CD4-positive, alpha-beta T cell (primary cell): ENCODE measurements at regions not wholly inside any gene's neighbourhood (a gene's known extent, or its start where the extent isn't known, plus 50 kb on each side); places are given as distances from the start of the nearest gene placed in this dataset.

Source experiments
- ATAC-seq: fragments of 200-7000 bp; cut with Tn5 transposase; one replicate; pipeline ENCODE4 v1.10.0; 2022; ENCODE audit warnings: mild to moderate bottlenecking; ENCODE audit not compliant: poor library complexity
- CTCF ChIA-PET: fragments of 350-600 bp; sonication (Branson Sonifier 250); formaldehyde crosslinking; loops from one replicate; lab custom pipeline; 2021; ENCODE audit warnings: antibody characterized with exemption, inconsistent platforms; lab: Charles Lee
- POLR2A ChIA-PET: fragments of 350-600 bp; sonication (Branson Sonifier 250); formaldehyde crosslinking; loops from one replicate; lab custom pipeline; 2021; ENCODE audit warnings: antibody characterized with exemption, inconsistent platforms; lab: Charles Lee
- DNase-seq, 14 experiments: peaks; one replicate each; pipeline ENCODE4 v3.0.0-alpha.2; 2013 to 2020; ENCODE audit warnings: mixed read lengths in 2 of 14
- H3K27ac ChIP-seq, 2 donors: one replicate each; pipeline versions ENCODE4 v1.5.1 to v1.7.0; 2013; ENCODE audit warnings: low read length in 2 of 2, low read depth in 1 of 2, mild to moderate bottlenecking in 1 of 2
- H3K27me3 ChIP-seq, 2 experiments: 1 replicate in 1 of 2; 2 replicates in 1 of 2; pipeline versions ENCODE4 v1.6.1 to v1.7.0; 2013; ENCODE audit warnings: low read length in 2 of 2, control low read depth in 1 of 2, mild to moderate bottlenecking in 1 of 2, moderate library complexity in 1 of 2; ENCODE audit not compliant: insufficient read depth in 2 of 2, control insufficient read depth in 1 of 2
- H3K36me3 ChIP-seq: one replicate; pipeline ENCODE4 v1.6.1; 2013; ENCODE audit warnings: low read length, control low read depth; ENCODE audit not compliant: insufficient read depth
- H3K4me1 ChIP-seq: one replicate; pipeline ENCODE4 v1.6.1; 2013; ENCODE audit warnings: low read length, control low read depth; ENCODE audit not compliant: insufficient read depth
- H3K4me3 ChIP-seq: one replicate; pipeline ENCODE4 v1.5.1; 2013; ENCODE audit warnings: mild to moderate bottlenecking, low read length, moderate library complexity
- H3K9me3 ChIP-seq, 2 experiments: 1 replicate in 1 of 2; 2 replicates in 1 of 2; pipeline versions ENCODE4 v1.6.1 to v1.7.0; 2013; ENCODE audit warnings: low read length in 2 of 2, mild to moderate bottlenecking in 2 of 2, control low read depth in 1 of 2, moderate library complexity in 1 of 2; ENCODE audit not compliant: control insufficient read depth in 1 of 2, insufficient read depth in 1 of 2
- H3K27ac Mint-ChIP-seq: one replicate; pipeline ENCODE4 v1.8.0; 2020; ENCODE audit warnings: mixed read lengths
- H3K27me3 Mint-ChIP-seq: one replicate; pipeline ENCODE4 v1.8.0; 2021; ENCODE audit warnings: mixed read lengths
- H3K36me3 Mint-ChIP-seq: one replicate; pipeline ENCODE4 v1.8.0; 2021; ENCODE audit warnings: low read depth, mixed read lengths
- H3K4me1 Mint-ChIP-seq: one replicate; pipeline ENCODE4 v1.8.0; 2021; ENCODE audit warnings: low read depth, mixed read lengths
- H3K4me3 Mint-ChIP-seq: one replicate; pipeline ENCODE4 v1.8.0; 2020; ENCODE audit warnings: mild to moderate bottlenecking, mixed read lengths
- H3K9me3 Mint-ChIP-seq: one replicate; pipeline ENCODE4 v1.8.0; 2020; ENCODE audit warnings: mixed read lengths
- intact Hi-C, 2 experiments: fragments of 100-400 bp; cut with DNase I in 1 of 2; cut with micrococcal nuclease in 1 of 2; formaldehyde crosslinking; loops; one replicate each; pipeline versions ENCODE4 v1.15.1 to v1.9.0; 2023 to 2025; cut with DNase I, micrococcal nuclease
- TF ChIP-seq, protein P1 (sequence below): fragments of 200-600 bp; IDR thresholded peaks from one replicate; pipeline ENCODE4 v1.8.0; 2022; ENCODE audit warnings: antibody characterized with exemption, mild to moderate bottlenecking

DNA sequence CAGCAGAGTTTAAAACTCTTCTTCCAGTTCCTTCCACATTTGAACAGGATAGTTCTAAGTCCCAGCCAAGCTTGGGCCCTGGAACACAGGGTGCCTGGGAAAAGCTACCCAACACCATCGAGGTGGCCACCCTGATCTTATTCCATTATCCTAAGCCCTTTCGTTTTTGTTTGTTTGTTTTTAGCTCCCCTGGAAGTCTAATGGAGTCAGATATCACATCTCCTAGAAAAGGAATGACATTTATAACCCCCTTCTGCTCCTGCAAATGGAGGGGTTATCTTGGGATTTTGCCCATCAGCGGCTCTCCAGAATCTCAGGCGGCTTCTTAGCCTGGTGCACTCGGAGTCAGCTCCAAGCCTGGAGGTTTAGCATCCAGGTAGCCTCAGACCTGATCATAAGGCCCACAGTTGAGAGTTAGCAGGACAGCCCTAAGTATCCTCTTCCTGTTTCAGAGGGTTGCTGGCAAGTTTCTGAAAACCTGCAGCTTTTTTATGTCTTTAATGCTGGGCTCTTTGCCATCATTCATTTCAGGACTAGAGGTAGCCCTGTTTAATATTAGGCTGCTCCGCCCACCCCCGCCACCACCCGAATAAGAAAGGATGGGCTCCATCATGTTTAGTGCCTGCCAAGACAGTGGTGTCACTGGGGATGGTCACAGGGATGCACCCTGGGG, 230.0 kb upstream of the LNX1 start:
- Histone ChIP-seq H3K9me3 (no peaks in the 10 kb centered on the region), H3K4me3 (no peak overlapping the region), H3K27ac (no peak overlapping the region), H3K4me1 (no peaks in the 10 kb centered on the region), H3K36me3 (no peaks in the 10 kb centered on the region), H3K27me3 (no peaks in the 10 kb centered on the region)
- TF ChIP-seq, protein P1, sequence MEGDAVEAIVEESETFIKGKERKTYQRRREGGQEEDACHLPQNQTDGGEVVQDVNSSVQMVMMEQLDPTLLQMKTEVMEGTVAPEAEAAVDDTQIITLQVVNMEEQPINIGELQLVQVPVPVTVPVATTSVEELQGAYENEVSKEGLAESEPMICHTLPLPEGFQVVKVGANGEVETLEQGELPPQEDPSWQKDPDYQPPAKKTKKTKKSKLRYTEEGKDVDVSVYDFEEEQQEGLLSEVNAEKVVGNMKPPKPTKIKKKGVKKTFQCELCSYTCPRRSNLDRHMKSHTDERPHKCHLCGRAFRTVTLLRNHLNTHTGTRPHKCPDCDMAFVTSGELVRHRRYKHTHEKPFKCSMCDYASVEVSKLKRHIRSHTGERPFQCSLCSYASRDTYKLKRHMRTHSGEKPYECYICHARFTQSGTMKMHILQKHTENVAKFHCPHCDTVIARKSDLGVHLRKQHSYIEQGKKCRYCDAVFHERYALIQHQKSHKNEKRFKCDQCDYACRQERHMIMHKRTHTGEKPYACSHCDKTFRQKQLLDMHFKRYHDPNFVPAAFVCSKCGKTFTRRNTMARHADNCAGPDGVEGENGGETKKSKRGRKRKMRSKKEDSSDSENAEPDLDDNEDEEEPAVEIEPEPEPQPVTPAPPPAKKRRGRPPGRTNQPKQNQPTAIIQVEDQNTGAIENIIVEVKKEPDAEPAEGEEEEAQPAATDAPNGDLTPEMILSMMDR, result no peak
- Mint-ChIP-seq H3K4me1 (no peaks in the 10 kb centered on the region), H3K27ac (no peak overlapping the region), H3K27me3 (peaks cover 5% of the 10 kb centered on the region), H3K4me3 (no peak overlapping the region), H3K9me3 (peaks cover 7% of the 10 kb centered on the region), H3K36me3 (no peaks in the 10 kb centered on the region)
- POLR2A ChIA-PET, result no interaction called here
- CTCF ChIA-PET, result no interaction called here
- ATAC-seq (no peak), DNase-seq (no peak)
- intact Hi-C loops, result no loop called here

DNA sequence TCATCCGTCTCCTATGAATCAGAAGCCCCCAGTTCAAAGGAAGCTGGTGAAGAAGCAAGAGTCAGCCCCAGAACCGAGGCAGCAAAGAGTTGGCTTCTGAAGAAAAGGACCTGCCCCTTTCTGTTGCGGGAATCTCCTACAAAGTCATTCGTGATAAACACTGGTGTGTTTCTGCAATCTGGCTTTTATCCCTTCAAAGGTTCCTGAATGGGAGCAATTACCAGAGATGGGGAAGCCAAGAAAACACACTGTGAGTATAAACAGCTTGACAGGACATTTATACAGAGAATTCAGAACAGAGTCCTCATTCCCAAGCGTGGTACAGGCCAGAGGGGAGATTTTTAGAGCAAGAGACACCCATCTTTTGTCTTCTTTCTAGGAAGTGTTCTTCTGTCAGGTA, 226.8 kb upstream of the LNX1 start:
- Mint-ChIP-seq H3K4me3 (no peak overlapping the region), H3K36me3 (no peaks in the 10 kb centered on the region), H3K9me3 (peaks cover 7% of the 10 kb centered on the region), H3K27me3 (peaks cover 14% of the 10 kb centered on the region), H3K27ac (no peak overlapping the region), H3K4me1 (no peaks in the 10 kb centered on the region)
- POLR2A ChIA-PET, result no interaction called here
- H3K4me1 ChIP-seq, result no peaks in the 10 kb centered on the region
- TF ChIP-seq, protein P1, result no peak
- no peaks in the 10 kb centered on the region for H3K36me3 ChIP-seq
- CTCF ChIA-PET, result no interaction called here
- peaks cover 0 to 2% of the 10 kb centered on the region in 2 experiments for H3K27me3 ChIP-seq
- DNase-seq (no peak), ATAC-seq (no peak)
- no peaks in the 10 kb centered on the region for H3K9me3 ChIP-seq
- intact Hi-C loops, result no loop called here
- no peak overlapping the region for H3K27ac ChIP-seq
- no peak overlapping the region for H3K4me3 ChIP-seq

DNA sequence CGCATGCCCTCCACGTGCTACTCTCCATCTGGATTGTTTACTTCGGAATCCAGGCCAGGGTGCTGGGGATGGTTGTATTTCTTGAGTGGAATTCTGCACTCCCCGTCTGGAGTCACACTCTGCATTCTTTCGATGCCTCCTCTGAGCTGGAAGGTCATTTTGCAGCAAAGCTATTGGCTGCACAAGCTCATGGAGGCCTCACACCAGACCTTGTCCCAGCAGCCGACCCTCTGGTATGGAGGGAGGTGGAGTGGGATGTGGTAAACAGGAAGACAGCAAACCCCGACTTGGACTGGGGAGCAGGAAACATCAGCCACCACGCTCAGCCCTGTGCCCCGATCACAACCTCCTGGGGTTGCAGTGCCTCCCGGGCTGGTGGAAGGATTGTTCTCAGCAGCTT, 225.3 kb upstream of the LNX1 start:
- no peak overlapping the region for H3K27ac ChIP-seq
- no peaks in the 10 kb centered on the region for H3K4me1 ChIP-seq
- peaks cover 0 to 2% of the 10 kb centered on the region in 2 experiments for H3K27me3 ChIP-seq
- Mint-ChIP-seq H3K27me3 (peaks cover 14% of the 10 kb centered on the region), H3K4me1 (no peaks in the 10 kb centered on the region), H3K27ac (no peak overlapping the region), H3K4me3 (no peak overlapping the region), H3K36me3 (no peaks in the 10 kb centered on the region), H3K9me3 (peaks cover 2% of the 10 kb centered on the region)
- H3K9me3 ChIP-seq, result no peaks in the 10 kb centered on the region
- no peak overlapping the region for H3K4me3 ChIP-seq
- TF ChIP-seq, protein P1, result no peak
- DNase-seq (no peak), ATAC-seq (no peak)
- H3K36me3 ChIP-seq, result no peaks in the 10 kb centered on the region
- CTCF ChIA-PET, result no interaction called here
- POLR2A ChIA-PET, result no interaction called here
- intact Hi-C loops, result no loop called here
